Mammary epithelial cell (primary cell): ENCODE measurements at regions not wholly inside any gene's neighbourhood (a gene's known extent, or its start where the extent isn't known, plus 50 kb on each side); places are given as distances from the start of the nearest gene placed in this dataset.

ENCODE experiments used
- CTCF ChIP-seq, 2 donors: IDR thresholded peaks in 1 of 2; conservative IDR thresholded peaks in 1 of 2; 2 replicates each; pipeline ENCODE4 v1.5.1; 2011 to 2012; ENCODE audit warnings: inconsistent platforms in 2 of 2, low read length in 2 of 2, mild to moderate bottlenecking in 2 of 2, control low read depth in 1 of 2, low read depth in 1 of 2; ENCODE audit not compliant: insufficient read depth in 1 of 2; ENCODE audit errors: extremely low read depth in 1 of 2
- EZH2 ChIP-seq: IDR thresholded peaks from 2 replicates; pipeline ENCODE4 v1.6.1; 2012; ENCODE audit warnings: low read length, inconsistent platforms, borderline replicate concordance

DNA sequence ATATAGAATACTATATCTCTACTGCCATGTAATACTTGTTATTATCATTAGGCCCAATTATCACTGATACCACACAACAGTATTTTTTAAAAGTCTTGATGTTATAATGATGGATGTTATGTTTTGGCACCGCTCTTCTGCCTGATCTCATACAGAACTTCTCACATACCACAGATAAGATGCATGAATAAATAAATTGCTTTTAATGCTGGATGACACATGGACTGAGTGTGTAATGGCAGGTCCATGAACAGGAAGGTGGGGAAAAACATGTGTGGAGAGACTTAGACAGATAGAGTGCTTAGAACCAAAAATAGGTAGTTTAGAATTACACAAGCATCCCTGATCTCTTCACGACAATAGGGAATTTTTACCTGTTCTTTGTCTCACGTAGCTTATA lies 258.4 kb upstream of the MARCKS start:
- TF ChIP-seq CTCF (conservative IDR thresholded peaks at IDR 0.05 in 1 of 2, IDR thresholded peaks at IDR 0.05 in 1 of 2; ENCODE audit: extremely low read depth in 1 of 2, insufficient read depth in 1 of 2, low read depth in 1 of 2, low read length in 2 of 2) = no peak
- TF ChIP-seq EZH2 = no peak
